HepG2 (cell line): ENCODE measurements at regions not wholly inside any gene's neighbourhood (a gene's known extent, or its start where the extent isn't known, plus 50 kb on each side); places are given as distances from the start of the nearest gene placed in this dataset.

ENCODE experiments used
- BRCA1 ChIP-seq: sonication (generic); formaldehyde crosslinking; IDR thresholded peaks from 2 replicates; pipeline ENCODE4 v1.4.0; 2020; ENCODE audit warnings: missing genetic modification reagents
- CHD2 ChIP-seq: IDR thresholded peaks from 2 replicates; pipeline ENCODE4 v1.6.1; 2011; ENCODE audit warnings: low read depth, low read length, improper control_type of control experiment
- MTA3 ChIP-seq: sonication (generic); formaldehyde crosslinking; IDR thresholded peaks from 2 replicates; pipeline ENCODE4 v1.4.0; 2020; ENCODE audit warnings: missing genetic modification reagents
- PRPF4 ChIP-seq: fragments of 200-400 bp; formaldehyde crosslinking; IDR thresholded peaks from 2 replicates; pipeline ENCODE4 v1.6.1; 2016; ENCODE audit warnings: low read length, low read depth; ENCODE audit not compliant: poor library complexity, severe bottlenecking
- TF ChIP-seq, protein P1 (sequence below), 2 experiments: IDR thresholded peaks; 2 replicates each; pipeline ENCODE4 v1.6.1; 2011 to 2012; ENCODE audit warnings: low read length in 2 of 2, borderline replicate concordance in 1 of 2, low read depth in 1 of 2, mild to moderate bottlenecking in 1 of 2, moderate library complexity in 1 of 2
- TF ChIP-seq, protein P2 (sequence below): sonication (generic); formaldehyde crosslinking; IDR thresholded peaks from 2 replicates; pipeline ENCODE4 v1.5.0; 2020; ENCODE audit warnings: mild to moderate bottlenecking, missing genetic modification reagents, moderate library complexity
- TF ChIP-seq, protein P3 (sequence below): IDR thresholded peaks from 2 replicates; pipeline ENCODE4 v1.6.1; 2012; ENCODE audit warnings: inconsistent platforms

DNA sequence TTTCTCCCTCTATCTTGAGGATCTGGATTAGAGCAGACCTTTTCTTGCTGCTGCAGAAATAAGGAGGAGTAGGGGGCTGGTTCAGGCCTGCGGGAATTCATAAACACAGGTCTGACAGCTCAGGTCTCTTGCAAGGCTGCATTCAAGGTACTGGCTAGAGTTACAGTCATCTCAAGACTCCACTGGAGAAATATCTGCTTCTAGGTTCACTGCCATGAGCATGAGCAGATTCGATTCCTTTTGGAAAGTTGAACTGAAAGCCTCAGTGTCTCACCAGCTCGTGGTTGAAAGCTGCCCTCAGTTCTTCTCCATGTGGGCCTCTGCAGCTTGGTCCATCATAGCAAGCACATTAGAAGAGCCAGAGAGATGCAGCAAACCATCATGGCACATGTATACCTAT lies 124.4 kb upstream of the SETBP1 start:
- TF ChIP-seq BRCA1 (no peak), PRPF4 (no peak), MTA3 (CRISPR knock-in tag) (no peak), CHD2 (no peak)
- TF ChIP-seq, protein P1, sequence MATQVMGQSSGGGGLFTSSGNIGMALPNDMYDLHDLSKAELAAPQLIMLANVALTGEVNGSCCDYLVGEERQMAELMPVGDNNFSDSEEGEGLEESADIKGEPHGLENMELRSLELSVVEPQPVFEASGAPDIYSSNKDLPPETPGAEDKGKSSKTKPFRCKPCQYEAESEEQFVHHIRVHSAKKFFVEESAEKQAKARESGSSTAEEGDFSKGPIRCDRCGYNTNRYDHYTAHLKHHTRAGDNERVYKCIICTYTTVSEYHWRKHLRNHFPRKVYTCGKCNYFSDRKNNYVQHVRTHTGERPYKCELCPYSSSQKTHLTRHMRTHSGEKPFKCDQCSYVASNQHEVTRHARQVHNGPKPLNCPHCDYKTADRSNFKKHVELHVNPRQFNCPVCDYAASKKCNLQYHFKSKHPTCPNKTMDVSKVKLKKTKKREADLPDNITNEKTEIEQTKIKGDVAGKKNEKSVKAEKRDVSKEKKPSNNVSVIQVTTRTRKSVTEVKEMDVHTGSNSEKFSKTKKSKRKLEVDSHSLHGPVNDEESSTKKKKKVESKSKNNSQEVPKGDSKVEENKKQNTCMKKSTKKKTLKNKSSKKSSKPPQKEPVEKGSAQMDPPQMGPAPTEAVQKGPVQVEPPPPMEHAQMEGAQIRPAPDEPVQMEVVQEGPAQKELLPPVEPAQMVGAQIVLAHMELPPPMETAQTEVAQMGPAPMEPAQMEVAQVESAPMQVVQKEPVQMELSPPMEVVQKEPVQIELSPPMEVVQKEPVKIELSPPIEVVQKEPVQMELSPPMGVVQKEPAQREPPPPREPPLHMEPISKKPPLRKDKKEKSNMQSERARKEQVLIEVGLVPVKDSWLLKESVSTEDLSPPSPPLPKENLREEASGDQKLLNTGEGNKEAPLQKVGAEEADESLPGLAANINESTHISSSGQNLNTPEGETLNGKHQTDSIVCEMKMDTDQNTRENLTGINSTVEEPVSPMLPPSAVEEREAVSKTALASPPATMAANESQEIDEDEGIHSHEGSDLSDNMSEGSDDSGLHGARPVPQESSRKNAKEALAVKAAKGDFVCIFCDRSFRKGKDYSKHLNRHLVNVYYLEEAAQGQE (IDR thresholded peaks at IDR 0.05; ENCODE audit: borderline replicate concordance in 1 of 2, low read depth in 1 of 2, low read length in 2 of 2): no peak
- TF ChIP-seq, protein P2, sequence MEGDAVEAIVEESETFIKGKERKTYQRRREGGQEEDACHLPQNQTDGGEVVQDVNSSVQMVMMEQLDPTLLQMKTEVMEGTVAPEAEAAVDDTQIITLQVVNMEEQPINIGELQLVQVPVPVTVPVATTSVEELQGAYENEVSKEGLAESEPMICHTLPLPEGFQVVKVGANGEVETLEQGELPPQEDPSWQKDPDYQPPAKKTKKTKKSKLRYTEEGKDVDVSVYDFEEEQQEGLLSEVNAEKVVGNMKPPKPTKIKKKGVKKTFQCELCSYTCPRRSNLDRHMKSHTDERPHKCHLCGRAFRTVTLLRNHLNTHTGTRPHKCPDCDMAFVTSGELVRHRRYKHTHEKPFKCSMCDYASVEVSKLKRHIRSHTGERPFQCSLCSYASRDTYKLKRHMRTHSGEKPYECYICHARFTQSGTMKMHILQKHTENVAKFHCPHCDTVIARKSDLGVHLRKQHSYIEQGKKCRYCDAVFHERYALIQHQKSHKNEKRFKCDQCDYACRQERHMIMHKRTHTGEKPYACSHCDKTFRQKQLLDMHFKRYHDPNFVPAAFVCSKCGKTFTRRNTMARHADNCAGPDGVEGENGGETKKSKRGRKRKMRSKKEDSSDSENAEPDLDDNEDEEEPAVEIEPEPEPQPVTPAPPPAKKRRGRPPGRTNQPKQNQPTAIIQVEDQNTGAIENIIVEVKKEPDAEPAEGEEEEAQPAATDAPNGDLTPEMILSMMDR (CRISPR knock-in tag): no peak
- TF ChIP-seq, protein P3, sequence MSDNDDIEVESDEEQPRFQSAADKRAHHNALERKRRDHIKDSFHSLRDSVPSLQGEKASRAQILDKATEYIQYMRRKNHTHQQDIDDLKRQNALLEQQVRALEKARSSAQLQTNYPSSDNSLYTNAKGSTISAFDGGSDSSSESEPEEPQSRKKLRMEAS: no peak
